HepG2 (cell line): ENCODE measurements at regions not wholly inside any gene's neighbourhood (a gene's known extent, or its start where the extent isn't known, plus 50 kb on each side); places are given as distances from the start of the nearest gene placed in this dataset.

Experiments used
- ATAC-seq: fragments of 200-7000 bp; cut with Tn5 transposase; 3 replicates; pipeline ENCODE4 v1.9.1; 2020; ENCODE audit warnings: mild to moderate bottlenecking, moderate library complexity
- BruUV-seq: library from RNA; stranded (reverse); fragments of 400-500 nt; replicated peaks from 2 replicates; lab custom pipeline; 2021; lab: Mats Ljungman, UMichigan
- CTCF ChIA-PET: fragments of 300-600 bp; formaldehyde crosslinking; extraction: SDS; loops from one replicate; lab custom pipeline; 2021; ENCODE audit warnings: low total read pairs, inconsistent platforms, low intra/inter-chr PET ratio; lab: Yijun Ruan, JAX
- POLR2A ChIA-PET: fragments of 350-600 bp; sonication (Branson Sonifier 250); formaldehyde crosslinking; loops from one replicate; lab custom pipeline; 2020; ENCODE audit warnings: antibody characterized with exemption, inconsistent platforms; lab: Yijun Ruan, JAX
- DNase-seq: peaks from one replicate; pipeline ENCODE4 v3.0.0-alpha.2; 2015; ENCODE audit warnings: low spot score
- FAIRE-seq: peaks from 3 replicates; lab custom pipeline; 2011; peaks lifted over from hg19 to GRCh38; lab: Jason Lieb, UNC
- H2AFZ ChIP-seq: one replicate; pipeline ENCODE4 v1.6.1; 2011; ENCODE audit warnings: low read length, inconsistent platforms
- H3K27ac ChIP-seq: fragments of 300-600 bp; 3 replicates; pipeline ENCODE4 v1.8.0; 2011; ENCODE audit warnings: mixed run types, mild to moderate bottlenecking, mixed read lengths, low read length, inconsistent platforms; ENCODE audit not compliant: insufficient read depth; ENCODE audit errors: extremely low read length
- H3K27me3 ChIP-seq, 2 experiments: fragments of 200-600 bp in 1 of 2; 2 replicates in 1 of 2; 3 replicates in 1 of 2; pipeline versions ENCODE4 v1.6.0 to v1.8.0; 2011; ENCODE audit warnings: low read length in 2 of 2, mild to moderate bottlenecking in 2 of 2, moderate library complexity in 2 of 2, inconsistent platforms in 1 of 2; ENCODE audit not compliant: insufficient read depth in 2 of 2, control insufficient read depth in 1 of 2
- H3K36me3 ChIP-seq, 2 experiments: fragments of 200-600 bp in 1 of 2; replicated peaks in 1 of 2; 2 replicates in 1 of 2; 3 replicates in 1 of 2; pipeline versions ENCODE4 v1.5.1 to v1.8.0; 2011; ENCODE audit warnings: low read length in 2 of 2, inconsistent platforms in 1 of 2; ENCODE audit not compliant: insufficient read depth in 2 of 2, control insufficient read depth in 1 of 2
- H3K4me1 ChIP-seq: 2 replicates; pipeline ENCODE4 v1.5.1; 2012; ENCODE audit warnings: low read length, inconsistent platforms; ENCODE audit not compliant: insufficient read depth
- H3K4me2 ChIP-seq: 2 replicates; pipeline ENCODE4 v1.6.0; 2011; ENCODE audit warnings: low read depth, low read length, inconsistent platforms
- H3K4me3 ChIP-seq, 3 experiments: fragments of 200-600 bp in 1 of 3; sonication (generic), shearing (Covaris generic) in 1 of 3; replicated peaks in 1 of 3; 2 replicates each; pipeline ENCODE4 v1.5.1; 2011 to 2016; ENCODE audit warnings: low read length in 3 of 3, inconsistent platforms in 2 of 3, low read depth in 2 of 3, mild to moderate bottlenecking in 2 of 3, control low read depth in 1 of 3, mixed read lengths in 1 of 3; ENCODE audit not compliant: insufficient read depth in 1 of 3
- H3K79me2 ChIP-seq: one replicate; pipeline ENCODE4 v1.6.1; 2011; ENCODE audit warnings: low read length, inconsistent platforms; ENCODE audit not compliant: insufficient read depth
- H3K9ac ChIP-seq: 2 replicates; pipeline ENCODE4 v1.6.0; 2011; ENCODE audit warnings: mild to moderate bottlenecking, low read depth, low read length, inconsistent platforms; ENCODE audit not compliant: insufficient read depth
- H3K9me3 ChIP-seq: 2 replicates; pipeline ENCODE4 v1.5.1; 2012; ENCODE audit warnings: mild to moderate bottlenecking, low read length
- H4K20me1 ChIP-seq: 2 replicates; pipeline ENCODE4 v1.6.0; 2011; ENCODE audit warnings: inconsistent platforms, mild to moderate bottlenecking, low read length, moderate library complexity; ENCODE audit not compliant: insufficient read depth
- EP300 ChIP-seq, 3 experiments: sonication (generic) in 1 of 3; formaldehyde crosslinking in 1 of 3; IDR thresholded peaks; 2 replicates each; pipeline versions ENCODE4 v1.5.1 to v1.6.1; 2011 to 2020; ENCODE audit warnings: low read depth in 2 of 3, low read length in 2 of 3, borderline replicate concordance in 1 of 3, improper control_type of control experiment in 1 of 3, mild to moderate bottlenecking in 1 of 3, missing genetic modification reagents in 1 of 3, moderate library complexity in 1 of 3
- GPN1 ChIP-seq: sonication (generic); formaldehyde crosslinking; IDR thresholded peaks from 2 replicates; pipeline ENCODE4 v1.5.1; 2020; ENCODE audit warnings: missing genetic modification reagents, borderline replicate concordance
- HIVEP1 ChIP-seq: sonication (generic); formaldehyde crosslinking; IDR thresholded peaks from 2 replicates; pipeline ENCODE4 v1.4.0; 2020; ENCODE audit warnings: mild to moderate bottlenecking, missing genetic modification reagents
- KAT7 ChIP-seq: IDR thresholded peaks from 2 replicates; pipeline ENCODE4 v1.6.1; 2018; ENCODE audit warnings: borderline replicate concordance, missing compliant biosample characterization
- NCOA2 ChIP-seq: sonication (generic); formaldehyde crosslinking; IDR thresholded peaks from 2 replicates; pipeline ENCODE4 v1.8.0; 2022; ENCODE audit warnings: inconsistent platforms
- SAP130 ChIP-seq: IDR thresholded peaks from 2 replicates; pipeline ENCODE4 v1.6.1; 2016; ENCODE audit warnings: low read depth
- SIN3B ChIP-seq: fragments of 150-350 bp; IDR thresholded peaks from 2 replicates; pipeline ENCODE4 v1.6.1; 2014; ENCODE audit warnings: low read length
- TEAD2 ChIP-seq: sonication (generic); formaldehyde crosslinking; IDR thresholded peaks from 2 replicates; pipeline ENCODE4 v1.9.0; 2021; ENCODE audit warnings: missing genetic modification reagents
- ZBTB8A ChIP-seq: sonication (generic); formaldehyde crosslinking; IDR thresholded peaks from 2 replicates; pipeline ENCODE4 v1.4.0; 2020; ENCODE audit warnings: mild to moderate bottlenecking, low read depth, missing genetic modification reagents, borderline replicate concordance
- ZFP41 ChIP-seq: sonication (generic); formaldehyde crosslinking; IDR thresholded peaks from 2 replicates; pipeline ENCODE4 v1.4.0; 2020; ENCODE audit warnings: mild to moderate bottlenecking, missing genetic modification reagents, borderline replicate concordance
- ZNF143 ChIP-seq: sonication (generic); formaldehyde crosslinking; IDR thresholded peaks from 2 replicates; pipeline ENCODE4 v1.4.0; 2020; ENCODE audit warnings: missing genetic modification reagents
- ZNF484 ChIP-seq: sonication (generic); formaldehyde crosslinking; IDR thresholded peaks from 2 replicates; pipeline ENCODE4 v1.5.1; 2020; ENCODE audit warnings: mild to moderate bottlenecking, low read depth, missing genetic modification reagents, borderline replicate concordance
- in situ Hi-C: cut with HindIII; loops from 2 replicates; pipeline ENCODE4 v1.10.0; 2017; ENCODE audit warnings: low pct_unique_long_range_greater_than_20kb; ENCODE audit not compliant: extremely low pct_ligation_motif_present
- intact Hi-C: fragments of 100-400 bp; cut with micrococcal nuclease; formaldehyde crosslinking; loops from one replicate; pipeline ENCODE4 v1.10.0; 2022; ENCODE audit not compliant: unreplicated experiment
- TF ChIP-seq, protein P1 (sequence below): sonication (generic); formaldehyde crosslinking; IDR thresholded peaks from 2 replicates; pipeline ENCODE4 v1.4.0; 2020; ENCODE audit warnings: missing genetic modification reagents, borderline replicate concordance
- TF ChIP-seq, protein P2 (sequence below): sonication (generic); formaldehyde crosslinking; IDR thresholded peaks from 2 replicates; pipeline ENCODE4 v1.5.0; 2020; ENCODE audit warnings: mild to moderate bottlenecking, low read depth, missing genetic modification reagents, borderline replicate concordance
- TF ChIP-seq, protein P3 (sequence below): IDR thresholded peaks from 2 replicates; pipeline ENCODE4 v1.6.1; 2016
- TF ChIP-seq, protein P4 (sequence below): sonication (generic); formaldehyde crosslinking; IDR thresholded peaks from 2 replicates; pipeline ENCODE4 v1.8.0; 2022; ENCODE audit warnings: mild to moderate bottlenecking, missing genetic modification reagents
- TF ChIP-seq, protein P5 (sequence below): IDR thresholded peaks from 2 replicates; pipeline ENCODE4 v1.6.1; 2016; ENCODE audit warnings: low read depth

DNA sequence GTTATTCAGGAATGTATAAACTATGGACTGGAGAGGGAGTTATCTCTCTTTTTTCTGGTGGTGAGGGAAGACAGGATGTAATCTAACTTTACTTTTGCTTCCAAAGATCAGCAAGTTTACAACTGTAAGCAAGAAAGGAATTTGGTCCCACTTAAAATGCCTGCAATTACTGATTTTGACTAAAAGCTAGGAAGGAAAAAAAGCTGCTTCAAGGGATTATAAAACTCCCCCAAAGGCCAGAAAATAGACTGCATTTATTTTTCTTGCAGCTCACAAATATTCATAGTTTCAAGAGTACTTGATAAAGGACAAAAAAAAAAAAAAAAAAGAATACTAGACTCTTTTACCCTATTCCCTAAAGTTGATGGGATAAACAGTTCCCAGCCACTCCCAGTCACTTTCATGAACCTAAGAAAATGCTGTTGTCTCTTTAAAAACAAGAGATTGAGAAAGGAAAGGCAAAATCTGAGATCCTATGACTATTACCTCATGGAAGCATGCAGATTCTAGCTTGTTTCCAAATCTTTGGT, 128.7 kb upstream of the BMP4 start:
- Histone ChIP-seq H3K27me3 (no peaks in the 10 kb centered on the region; a peak in 1 of 5 replicates), H3K9me3 (peaks cover 8% of the 10 kb centered on the region; the same call in 1 of the 2 replicates), H3K79me2 (no peaks in the 10 kb centered on the region), H2AFZ (no peak overlapping the region), H3K27ac (peak overlapping the region; percentile 22), H3K4me3 (no peak overlapping the region), H3K9ac (no peak overlapping the region), H3K36me3 (no peaks in the 10 kb centered on the region), H3K4me2 (no peak overlapping the region), H3K4me1 (peaks cover 60% of the 10 kb centered on the region), H4K20me1 (no peaks in the 10 kb centered on the region)
- FAIRE-seq (peak; percentile 36), ATAC-seq (no peak), DNase-seq (peak; percentile 47)
- POLR2A ChIA-PET: no interaction called here
- in situ Hi-C loops (no loop called here), intact Hi-C loops (no loop called here)
- CTCF ChIA-PET: no interaction called here
- no TSS peak for BruUV-seq
- TF ChIP-seq, protein P1, sequence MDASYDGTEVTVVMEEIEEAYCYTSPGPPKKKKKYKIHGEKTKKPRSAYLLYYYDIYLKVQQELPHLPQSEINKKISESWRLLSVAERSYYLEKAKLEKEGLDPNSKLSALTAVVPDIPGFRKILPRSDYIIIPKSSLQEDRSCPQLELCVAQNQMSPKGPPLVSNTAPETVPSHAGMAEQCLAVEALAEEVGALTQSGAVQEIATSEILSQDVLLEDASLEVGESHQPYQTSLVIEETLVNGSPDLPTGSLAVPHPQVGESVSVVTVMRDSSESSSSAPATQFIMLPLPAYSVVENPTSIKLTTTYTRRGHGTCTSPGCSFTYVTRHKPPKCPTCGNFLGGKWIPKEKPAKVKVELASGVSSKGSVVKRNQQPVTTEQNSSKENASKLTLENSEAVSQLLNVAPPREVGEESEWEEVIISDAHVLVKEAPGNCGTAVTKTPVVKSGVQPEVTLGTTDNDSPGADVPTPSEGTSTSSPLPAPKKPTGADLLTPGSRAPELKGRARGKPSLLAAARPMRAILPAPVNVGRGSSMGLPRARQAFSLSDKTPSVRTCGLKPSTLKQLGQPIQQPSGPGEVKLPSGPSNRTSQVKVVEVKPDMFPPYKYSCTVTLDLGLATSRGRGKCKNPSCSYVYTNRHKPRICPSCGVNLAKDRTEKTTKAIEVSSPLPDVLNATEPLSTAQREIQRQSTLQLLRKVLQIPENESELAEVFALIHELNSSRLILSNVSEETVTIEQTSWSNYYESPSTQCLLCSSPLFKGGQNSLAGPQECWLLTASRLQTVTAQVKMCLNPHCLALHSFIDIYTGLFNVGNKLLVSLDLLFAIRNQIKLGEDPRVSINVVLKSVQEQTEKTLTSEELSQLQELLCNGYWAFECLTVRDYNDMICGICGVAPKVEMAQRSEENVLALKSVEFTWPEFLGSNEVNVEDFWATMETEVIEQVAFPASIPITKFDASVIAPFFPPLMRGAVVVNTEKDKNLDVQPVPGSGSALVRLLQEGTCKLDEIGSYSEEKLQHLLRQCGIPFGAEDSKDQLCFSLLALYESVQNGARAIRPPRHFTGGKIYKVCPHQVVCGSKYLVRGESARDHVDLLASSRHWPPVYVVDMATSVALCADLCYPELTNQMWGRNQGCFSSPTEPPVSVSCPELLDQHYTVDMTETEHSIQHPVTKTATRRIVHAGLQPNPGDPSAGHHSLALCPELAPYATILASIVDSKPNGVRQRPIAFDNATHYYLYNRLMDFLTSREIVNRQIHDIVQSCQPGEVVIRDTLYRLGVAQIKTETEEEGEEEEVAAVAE (CRISPR knock-in tag): no peak
- TF ChIP-seq ZBTB8A (CRISPR knock-in tag) (no peak), NCOA2 (CRISPR knock-in tag) (no peak), EP300 (IDR thresholded peaks at IDR 0.05; ENCODE audit: low read depth in 2 of 2, low read length in 2 of 2) (peak in 1 of 2 experiments; percentile 42; a peak in 1 of 4 replicates), EP300 (CRISPR knock-in tag; IDR thresholded peaks at IDR 0.05; ENCODE audit: borderline replicate concordance) (no peak), GPN1 (CRISPR knock-in tag) (no peak), SIN3B (no peak), ZFP41 (CRISPR knock-in tag) (no peak), ZNF143 (CRISPR knock-in tag) (no peak), ZNF484 (CRISPR knock-in tag) (no peak), SAP130 (CRISPR knock-in tag) (no peak), KAT7 (CRISPR knock-in tag) (0 out of 2 replicates have a peak, but pooled peaks have one; percentile 18), TEAD2 (CRISPR knock-in tag) (no peak), HIVEP1 (CRISPR knock-in tag) (no peak)
- TF ChIP-seq, protein P2, sequence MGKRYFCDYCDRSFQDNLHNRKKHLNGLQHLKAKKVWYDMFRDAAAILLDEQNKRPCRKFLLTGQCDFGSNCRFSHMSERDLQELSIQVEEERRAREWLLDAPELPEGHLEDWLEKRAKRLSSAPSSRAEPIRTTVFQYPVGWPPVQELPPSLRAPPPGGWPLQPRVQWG (CRISPR knock-in tag): no peak
- TF ChIP-seq, protein P3, sequence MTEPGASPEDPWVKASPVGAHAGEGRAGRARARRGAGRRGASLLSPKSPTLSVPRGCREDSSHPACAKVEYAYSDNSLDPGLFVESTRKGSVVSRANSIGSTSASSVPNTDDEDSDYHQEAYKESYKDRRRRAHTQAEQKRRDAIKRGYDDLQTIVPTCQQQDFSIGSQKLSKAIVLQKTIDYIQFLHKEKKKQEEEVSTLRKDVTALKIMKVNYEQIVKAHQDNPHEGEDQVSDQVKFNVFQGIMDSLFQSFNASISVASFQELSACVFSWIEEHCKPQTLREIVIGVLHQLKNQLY (CRISPR knock-in tag): no peak
- TF ChIP-seq, protein P4, sequence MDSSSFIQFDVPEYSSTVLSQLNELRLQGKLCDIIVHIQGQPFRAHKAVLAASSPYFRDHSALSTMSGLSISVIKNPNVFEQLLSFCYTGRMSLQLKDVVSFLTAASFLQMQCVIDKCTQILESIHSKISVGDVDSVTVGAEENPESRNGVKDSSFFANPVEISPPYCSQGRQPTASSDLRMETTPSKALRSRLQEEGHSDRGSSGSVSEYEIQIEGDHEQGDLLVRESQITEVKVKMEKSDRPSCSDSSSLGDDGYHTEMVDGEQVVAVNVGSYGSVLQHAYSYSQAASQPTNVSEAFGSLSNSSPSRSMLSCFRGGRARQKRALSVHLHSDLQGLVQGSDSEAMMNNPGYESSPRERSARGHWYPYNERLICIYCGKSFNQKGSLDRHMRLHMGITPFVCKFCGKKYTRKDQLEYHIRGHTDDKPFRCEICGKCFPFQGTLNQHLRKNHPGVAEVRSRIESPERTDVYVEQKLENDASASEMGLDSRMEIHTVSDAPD: no peak
- TF ChIP-seq, protein P5, sequence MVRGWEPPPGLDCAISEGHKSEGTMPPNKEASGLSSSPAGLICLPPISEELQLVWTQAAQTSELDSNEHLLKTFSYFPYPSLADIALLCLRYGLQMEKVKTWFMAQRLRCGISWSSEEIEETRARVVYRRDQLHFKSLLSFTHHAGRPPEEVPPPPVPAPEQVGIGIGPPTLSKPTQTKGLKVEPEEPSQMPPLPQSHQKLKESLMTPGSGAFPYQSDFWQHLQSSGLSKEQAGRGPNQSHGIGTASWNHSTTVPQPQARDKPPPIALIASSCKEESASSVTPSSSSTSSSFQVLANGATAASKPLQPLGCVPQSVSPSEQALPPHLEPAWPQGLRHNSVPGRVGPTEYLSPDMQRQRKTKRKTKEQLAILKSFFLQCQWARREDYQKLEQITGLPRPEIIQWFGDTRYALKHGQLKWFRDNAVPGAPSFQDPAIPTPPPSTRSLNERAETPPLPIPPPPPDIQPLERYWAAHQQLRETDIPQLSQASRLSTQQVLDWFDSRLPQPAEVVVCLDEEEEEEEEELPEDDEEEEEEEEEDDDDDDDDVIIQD (CRISPR knock-in tag): peak; percentile 27; the same call in 1 of the 2 replicates
